Activated CD8-positive, alpha-beta T cell treated with anti-CD3 and anti-CD28 coated beads for 36 hours (primary cell): ENCODE measurements at regions not wholly inside any gene's neighbourhood (a gene's known extent, or its start where the extent isn't known, plus 50 kb on each side); places are given as distances from the start of the nearest gene placed in this dataset.

Source experiments
- ATAC-seq: fragments of 200-7000 bp; cut with Tn5 transposase; one replicate; pipeline ENCODE4 v1.10.0; 2021; ENCODE audit warnings: mild to moderate bottlenecking, moderate library complexity
- CTCF ChIA-PET: fragments of 350-600 bp; sonication (Branson Sonifier 250); formaldehyde crosslinking; loops from one replicate; lab custom pipeline; 2021; ENCODE audit warnings: antibody characterized with exemption; lab: Charles Lee
- POLR2A ChIA-PET: fragments of 350-600 bp; sonication (Branson Sonifier 250); formaldehyde crosslinking; loops from one replicate; lab custom pipeline; 2021; ENCODE audit warnings: antibody characterized with exemption; lab: Charles Lee
- DNase-seq: peaks from one replicate; pipeline ENCODE4 v3.0.0-alpha.2; 2020
- H3K27ac Mint-ChIP-seq: one replicate; pipeline ENCODE4 v1.8.0; 2021; ENCODE audit warnings: mild to moderate bottlenecking, mixed read lengths
- H3K27me3 Mint-ChIP-seq: one replicate; pipeline ENCODE4 v1.8.0; 2021; ENCODE audit warnings: mixed read lengths
- H3K36me3 Mint-ChIP-seq: one replicate; pipeline ENCODE4 v1.8.0; 2021; ENCODE audit warnings: low read depth, mixed read lengths
- H3K4me1 Mint-ChIP-seq: one replicate; pipeline ENCODE4 v1.8.0; 2021; ENCODE audit warnings: low read depth, mixed read lengths
- H3K4me3 Mint-ChIP-seq: one replicate; pipeline ENCODE4 v1.8.0; 2021; ENCODE audit warnings: mild to moderate bottlenecking, moderate library complexity, mixed read lengths
- H3K9me3 Mint-ChIP-seq: one replicate; pipeline ENCODE4 v1.8.0; 2021; ENCODE audit warnings: mixed read lengths
- intact Hi-C: fragments of 100-400 bp; cut with micrococcal nuclease; formaldehyde crosslinking; loops from one replicate; pipeline ENCODE4 v1.10.0; 2022
- TF ChIP-seq, protein P1 (sequence below): fragments of 200-600 bp; IDR thresholded peaks from one replicate; pipeline ENCODE4 v1.8.0; 2022; ENCODE audit warnings: antibody characterized with exemption, mild to moderate bottlenecking

DNA sequence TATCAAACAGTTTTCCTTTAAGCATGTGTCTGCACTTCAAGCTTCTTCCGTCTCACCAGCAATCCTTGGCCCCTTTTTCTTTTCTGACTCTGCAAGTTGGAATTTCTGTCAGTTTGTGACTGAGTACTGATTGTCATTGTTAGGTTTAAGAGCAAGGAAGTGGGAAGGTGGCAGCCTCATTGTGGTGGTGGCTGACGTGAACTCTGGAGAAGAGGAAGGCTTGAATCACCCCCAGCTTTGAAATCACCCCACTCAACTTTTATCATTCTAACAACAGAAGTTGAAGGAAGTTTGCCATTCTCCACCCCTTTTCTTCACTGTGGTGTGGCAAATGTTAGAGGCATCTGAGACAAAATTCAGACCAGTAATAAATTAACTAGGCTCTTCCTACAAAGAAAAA lies 231.6 kb upstream of the AGTR1 start:
- DNase-seq = no peak
- CTCF ChIA-PET = no interaction called here
- Mint-ChIP-seq H3K4me3 (no peak overlapping the region), H3K36me3 (no peaks in the 10 kb centered on the region), H3K4me1 (no peaks in the 10 kb centered on the region), H3K27me3 (no peaks in the 10 kb centered on the region), H3K27ac (no peak overlapping the region), H3K9me3 (peaks cover 6% of the 10 kb centered on the region)
- TF ChIP-seq, protein P1, sequence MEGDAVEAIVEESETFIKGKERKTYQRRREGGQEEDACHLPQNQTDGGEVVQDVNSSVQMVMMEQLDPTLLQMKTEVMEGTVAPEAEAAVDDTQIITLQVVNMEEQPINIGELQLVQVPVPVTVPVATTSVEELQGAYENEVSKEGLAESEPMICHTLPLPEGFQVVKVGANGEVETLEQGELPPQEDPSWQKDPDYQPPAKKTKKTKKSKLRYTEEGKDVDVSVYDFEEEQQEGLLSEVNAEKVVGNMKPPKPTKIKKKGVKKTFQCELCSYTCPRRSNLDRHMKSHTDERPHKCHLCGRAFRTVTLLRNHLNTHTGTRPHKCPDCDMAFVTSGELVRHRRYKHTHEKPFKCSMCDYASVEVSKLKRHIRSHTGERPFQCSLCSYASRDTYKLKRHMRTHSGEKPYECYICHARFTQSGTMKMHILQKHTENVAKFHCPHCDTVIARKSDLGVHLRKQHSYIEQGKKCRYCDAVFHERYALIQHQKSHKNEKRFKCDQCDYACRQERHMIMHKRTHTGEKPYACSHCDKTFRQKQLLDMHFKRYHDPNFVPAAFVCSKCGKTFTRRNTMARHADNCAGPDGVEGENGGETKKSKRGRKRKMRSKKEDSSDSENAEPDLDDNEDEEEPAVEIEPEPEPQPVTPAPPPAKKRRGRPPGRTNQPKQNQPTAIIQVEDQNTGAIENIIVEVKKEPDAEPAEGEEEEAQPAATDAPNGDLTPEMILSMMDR = no peak
- no peak for ATAC-seq
- intact Hi-C loops = no loop called here
- POLR2A ChIA-PET = no interaction called here

DNA sequence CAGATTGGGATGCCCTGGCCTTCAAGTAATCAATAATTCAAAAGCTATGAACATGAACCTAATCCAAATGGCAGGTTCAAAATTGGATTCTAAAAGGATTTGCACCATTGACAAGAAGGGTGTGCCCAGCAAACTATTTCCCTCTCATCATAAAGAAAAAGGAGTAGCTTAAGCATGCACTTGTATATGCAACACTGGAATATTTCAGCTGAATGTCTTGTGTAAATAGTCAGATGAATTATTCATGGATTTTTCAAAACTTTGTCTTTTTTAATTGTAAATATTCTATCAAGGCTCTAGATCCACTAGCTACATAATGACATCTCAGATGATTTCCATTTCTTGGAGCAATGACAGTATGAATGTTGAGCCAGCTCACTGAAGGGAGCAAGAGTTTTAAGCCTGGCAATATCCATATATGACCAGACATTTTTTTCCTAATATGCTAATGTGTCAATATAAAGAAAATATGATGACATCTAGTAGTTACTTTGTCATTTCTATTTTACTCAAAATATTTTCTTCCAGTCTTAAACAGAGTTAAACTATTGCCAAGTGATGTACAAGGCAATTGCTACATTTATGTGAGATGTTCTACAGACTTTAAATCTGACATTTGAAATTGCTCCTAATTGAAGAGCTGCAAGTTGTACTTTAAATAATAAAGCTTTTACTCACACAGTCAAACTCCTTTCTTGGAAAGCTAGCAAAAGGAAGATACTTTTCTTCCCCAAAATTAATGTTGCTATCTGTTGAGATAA lies 230.5 kb upstream of the AGTR1 start:
- no peak for ATAC-seq
- H3K36me3 Mint-ChIP-seq = no peaks in the 10 kb centered on the region
- no peaks in the 10 kb centered on the region for H3K4me1 Mint-ChIP-seq
- peaks cover 6% of the 10 kb centered on the region for H3K9me3 Mint-ChIP-seq
- no peak overlapping the region for H3K27ac Mint-ChIP-seq
- ChIA-PET POLR2A (no interaction called here), CTCF (no interaction called here)
- no peak overlapping the region for H3K4me3 Mint-ChIP-seq
- TF ChIP-seq, protein P1 = no peak
- intact Hi-C loops = no loop called here
- no peak for DNase-seq
- H3K27me3 Mint-ChIP-seq = no peaks in the 10 kb centered on the region

DNA sequence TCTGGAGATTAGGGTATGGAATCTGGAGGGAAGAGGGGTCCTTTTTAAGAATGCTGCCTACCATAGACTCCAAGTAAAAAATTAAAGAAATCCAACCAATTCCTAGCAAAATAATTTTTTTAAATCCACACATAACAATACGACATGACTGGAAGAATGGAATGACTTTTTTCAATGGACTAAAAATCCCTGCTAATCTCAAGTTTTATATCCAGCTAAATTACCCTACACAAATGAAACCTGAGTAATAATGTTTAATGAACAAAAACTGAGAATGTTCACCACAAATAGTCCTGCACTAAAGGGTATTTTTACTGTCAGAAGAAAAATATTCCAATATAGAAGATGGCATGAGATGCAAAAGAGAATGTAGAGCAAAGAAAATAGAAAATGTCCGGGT lies 220.3 kb upstream of the AGTR1 start:
- DNase-seq (no peak), ATAC-seq (no peak)
- Mint-ChIP-seq H3K9me3 (peaks cover 3% of the 10 kb centered on the region), H3K27ac (no peak overlapping the region), H3K27me3 (no peaks in the 10 kb centered on the region), H3K4me1 (no peaks in the 10 kb centered on the region), H3K36me3 (no peaks in the 10 kb centered on the region), H3K4me3 (no peak overlapping the region)
- ChIA-PET POLR2A (no interaction called here), CTCF (no interaction called here)
- TF ChIP-seq, protein P1 = no peak
- intact Hi-C loops = no loop called here

DNA sequence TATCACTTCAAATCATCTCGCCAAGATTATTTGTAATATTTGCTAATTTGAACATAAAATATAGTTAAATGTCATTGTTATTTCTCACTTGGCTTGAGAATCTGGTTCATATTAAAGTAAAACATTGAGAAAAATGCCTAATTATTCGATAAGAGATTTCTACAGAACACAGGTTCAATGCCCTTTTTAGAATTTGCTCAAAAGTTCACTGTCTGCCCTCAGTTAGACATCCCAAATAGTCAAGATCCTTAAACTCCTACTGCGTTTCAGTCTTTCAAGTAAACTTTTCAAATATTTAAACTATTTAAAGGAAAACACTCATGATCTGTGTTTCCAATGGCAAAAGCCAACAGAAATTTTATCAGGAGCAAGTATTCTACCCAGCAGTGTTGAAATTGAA lies 204.1 kb upstream of the AGTR1 start:
- CTCF ChIA-PET = no interaction called here
- Mint-ChIP-seq H3K4me3 (no peak overlapping the region), H3K4me1 (no peaks in the 10 kb centered on the region)

DNA sequence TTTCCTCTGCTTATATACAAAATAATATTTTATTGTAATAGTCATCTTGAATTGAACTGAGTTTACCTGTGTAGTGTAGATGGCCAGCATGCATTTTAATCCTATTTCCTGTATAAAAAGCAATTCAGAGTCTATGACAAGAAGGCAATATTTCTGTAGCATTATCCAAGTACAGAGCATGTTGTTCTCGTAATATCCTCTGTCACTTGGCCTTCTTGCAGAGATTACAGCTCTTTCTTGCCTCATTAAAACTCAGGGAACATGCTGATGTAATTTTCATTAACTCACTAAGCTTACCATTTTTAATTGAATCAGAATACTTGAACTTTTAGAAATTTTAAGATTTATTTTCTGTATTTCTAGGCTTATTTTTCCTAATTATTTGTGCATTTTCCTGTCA lies 203.3 kb upstream of the AGTR1 start:
- Mint-ChIP-seq H3K36me3 (no peaks in the 10 kb centered on the region), H3K4me1 (no peaks in the 10 kb centered on the region), H3K4me3 (no peak overlapping the region), H3K27ac (no peak overlapping the region), H3K27me3 (no peaks in the 10 kb centered on the region), H3K9me3 (peaks cover 4% of the 10 kb centered on the region)
- intact Hi-C loops = no loop called here
- ChIA-PET CTCF (no interaction called here), POLR2A (no interaction called here)
- ATAC-seq (no peak), DNase-seq (no peak)
- TF ChIP-seq, protein P1 = no peak

More for the DNA sequence above, 204.1 kb upstream of the AGTR1 start:
- no peaks in the 10 kb centered on the region for H3K27me3 Mint-ChIP-seq
- no peaks in the 10 kb centered on the region for H3K36me3 Mint-ChIP-seq
- H3K9me3 Mint-ChIP-seq = peaks cover 6% of the 10 kb centered on the region
- DNase-seq = no peak
- intact Hi-C loops = no loop called here
- POLR2A ChIA-PET = no interaction called here
- H3K27ac Mint-ChIP-seq = no peak overlapping the region
- TF ChIP-seq, protein P1 = no peak
- ATAC-seq = no peak
